ENCODE measurements at regions not wholly inside any gene's neighbourhood (a gene's known extent, or its start where the extent isn't known, plus 50 kb on each side); places are given as distances from the start of the nearest gene placed in this dataset.

DNA sequence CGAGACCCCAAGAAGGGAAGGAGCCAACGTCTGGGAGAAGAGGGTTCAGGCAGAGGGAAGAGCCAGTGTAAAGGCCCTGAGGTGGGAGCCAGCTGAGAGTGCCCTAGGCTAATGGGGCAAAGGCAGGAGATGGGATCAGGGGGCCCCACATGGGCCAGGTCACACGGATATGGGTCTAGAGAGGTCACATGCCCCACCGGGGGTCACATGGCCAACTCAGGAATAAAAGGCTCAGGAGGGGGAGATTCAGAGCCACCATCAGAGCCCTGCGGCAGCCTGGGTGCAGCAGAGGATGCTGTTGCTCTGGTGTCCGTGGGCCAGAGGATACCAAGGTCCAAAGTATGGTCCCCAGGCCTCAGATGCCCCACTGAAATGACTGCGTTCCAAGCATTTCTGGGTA is 55.3 kb upstream of the SLC6A6 start:
- H3K36me3 Mint-ChIP-seq (ENCODE audit: low read depth): no peaks in the 10 kb centered on the region
- Histone ChIP-seq H3K9me3 (ENCODE audit: control insufficient read depth, low read length) (no peaks in the 10 kb centered on the region), H3K9ac (ENCODE audit: extremely low read depth, low read length, poor library complexity, severe bottlenecking) (no peak overlapping the region), H3K36me3 (ENCODE audit: control insufficient read depth, insufficient read depth, low read length) (no peaks in the 10 kb centered on the region), H3K27ac (ENCODE audit: low read depth, low read length) (no peak overlapping the region), H3K4me1 (ENCODE audit: control insufficient read depth, insufficient read depth, low read length) (peaks cover 8% of the 10 kb centered on the region), H3K27me3 (ENCODE audit: control insufficient read depth, insufficient read depth, low read length, poor library complexity, severe bottlenecking) (no peaks in the 10 kb centered on the region), H3K4me3 (ENCODE audit: low read length) (no peak overlapping the region)
- H3K27me3 Mint-ChIP-seq (ENCODE audit: insufficient read depth): peaks cover 29% of the 10 kb centered on the region
- H3K4me3 Mint-ChIP-seq: no peak overlapping the region
- TF ChIP-seq, protein P1, sequence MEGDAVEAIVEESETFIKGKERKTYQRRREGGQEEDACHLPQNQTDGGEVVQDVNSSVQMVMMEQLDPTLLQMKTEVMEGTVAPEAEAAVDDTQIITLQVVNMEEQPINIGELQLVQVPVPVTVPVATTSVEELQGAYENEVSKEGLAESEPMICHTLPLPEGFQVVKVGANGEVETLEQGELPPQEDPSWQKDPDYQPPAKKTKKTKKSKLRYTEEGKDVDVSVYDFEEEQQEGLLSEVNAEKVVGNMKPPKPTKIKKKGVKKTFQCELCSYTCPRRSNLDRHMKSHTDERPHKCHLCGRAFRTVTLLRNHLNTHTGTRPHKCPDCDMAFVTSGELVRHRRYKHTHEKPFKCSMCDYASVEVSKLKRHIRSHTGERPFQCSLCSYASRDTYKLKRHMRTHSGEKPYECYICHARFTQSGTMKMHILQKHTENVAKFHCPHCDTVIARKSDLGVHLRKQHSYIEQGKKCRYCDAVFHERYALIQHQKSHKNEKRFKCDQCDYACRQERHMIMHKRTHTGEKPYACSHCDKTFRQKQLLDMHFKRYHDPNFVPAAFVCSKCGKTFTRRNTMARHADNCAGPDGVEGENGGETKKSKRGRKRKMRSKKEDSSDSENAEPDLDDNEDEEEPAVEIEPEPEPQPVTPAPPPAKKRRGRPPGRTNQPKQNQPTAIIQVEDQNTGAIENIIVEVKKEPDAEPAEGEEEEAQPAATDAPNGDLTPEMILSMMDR (conservative IDR thresholded peaks at IDR 0.05): no peak
- no peaks in the 10 kb centered on the region for H3K9me3 Mint-ChIP-seq
- DNase-seq: no peak
- H3K27ac Mint-ChIP-seq: no peak overlapping the region
- peaks cover 20% of the 10 kb centered on the region for H3K4me1 Mint-ChIP-seq
- WGBS, 2 experiments (ENCODE audit: insufficient coverage in 1 of 2, insufficient read length in 1 of 2): 90 to 92% methylated on average over 5 to 7 of the region's 7 CpGs

DNA sequence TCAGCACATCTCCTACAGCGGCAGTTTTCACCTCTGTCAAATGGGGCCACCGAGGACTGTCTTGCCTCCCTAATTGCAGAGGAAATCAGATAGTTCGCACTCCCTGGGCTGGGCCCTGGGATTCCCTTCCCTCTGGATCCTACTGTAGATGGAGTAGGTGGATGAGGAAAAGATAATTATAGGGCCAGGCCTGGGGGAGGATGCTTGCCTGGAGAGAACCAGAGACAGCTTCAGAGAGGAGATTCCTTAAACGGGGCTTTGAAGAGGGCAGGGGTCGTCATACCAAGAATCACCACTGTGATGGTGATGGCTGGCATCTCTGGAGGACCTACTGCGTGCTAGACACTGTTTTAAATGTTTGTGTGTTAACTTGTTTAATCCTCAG is 50.8 kb upstream of the SLC6A6 start:
- Mint-ChIP-seq H3K9me3 (no peaks in the 10 kb centered on the region), H3K4me1 (peaks cover 19% of the 10 kb centered on the region), H3K36me3 (ENCODE audit: low read depth) (no peaks in the 10 kb centered on the region), H3K27ac (peak overlapping the region; percentile 48), H3K27me3 (ENCODE audit: insufficient read depth) (peaks cover 9% of the 10 kb centered on the region), H3K4me3 (no peak overlapping the region)
- no peaks in the 10 kb centered on the region for H3K36me3 ChIP-seq (ENCODE audit: control insufficient read depth, insufficient read depth, low read length)
- no peaks in the 10 kb centered on the region for H3K27me3 ChIP-seq (ENCODE audit: control insufficient read depth, insufficient read depth, low read length, poor library complexity, severe bottlenecking)
- H3K4me1 ChIP-seq (ENCODE audit: control insufficient read depth, insufficient read depth, low read length): no peaks in the 10 kb centered on the region
- H3K9ac ChIP-seq (ENCODE audit: extremely low read depth, low read length, poor library complexity, severe bottlenecking): no peak overlapping the region
- no peak overlapping the region for H3K4me3 ChIP-seq (ENCODE audit: low read length)
- H3K27ac ChIP-seq (ENCODE audit: low read depth, low read length): no peak overlapping the region
- no peaks in the 10 kb centered on the region for H3K9me3 ChIP-seq (ENCODE audit: control insufficient read depth, low read length)
- 80 to 93% methylated on average over 2 to 6 of the region's 6 CpGs for WGBS, 2 experiments (ENCODE audit: insufficient coverage in 1 of 2, insufficient read length in 1 of 2)
- no peak for DNase-seq
- TF ChIP-seq, protein P1 (conservative IDR thresholded peaks at IDR 0.05): peak; percentile 40

DNA sequence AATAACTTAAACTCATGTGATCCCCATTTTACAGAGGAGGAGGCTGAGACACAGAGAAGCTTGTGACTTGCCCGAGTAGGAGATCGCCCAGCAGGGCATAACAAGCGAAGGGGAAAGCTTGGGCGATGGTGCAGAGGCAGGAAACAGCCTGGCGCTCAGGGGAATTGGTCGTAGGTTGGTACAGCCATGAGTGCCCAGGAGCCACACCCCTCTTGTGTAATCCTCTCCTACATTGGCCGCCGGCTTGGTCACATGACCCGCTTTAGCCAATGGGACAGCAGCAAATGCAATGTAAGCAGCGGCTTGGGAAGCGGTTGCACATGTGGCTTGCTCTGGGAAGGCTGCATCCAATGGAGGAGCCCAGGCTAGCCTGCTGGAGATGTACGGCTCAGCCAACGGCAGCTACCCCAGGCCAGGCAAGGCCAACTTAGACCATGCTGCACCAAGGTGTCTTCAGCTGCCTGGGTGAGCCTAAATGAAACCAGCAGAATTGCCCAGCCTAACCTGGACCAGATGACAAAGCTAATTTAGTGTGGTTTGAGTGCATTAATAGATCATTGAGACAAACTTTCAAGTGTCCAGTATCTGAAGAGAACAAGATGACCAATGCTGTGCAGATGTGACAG is 50.3 kb upstream of the SLC6A6 start:
- H3K27ac Mint-ChIP-seq: no peak overlapping the region
- 86 to 93% methylated on average over 10 to 13 of the region's 13 CpGs for WGBS, 2 experiments (ENCODE audit: insufficient coverage in 1 of 2, insufficient read length in 1 of 2)
- Histone ChIP-seq H3K4me1 (ENCODE audit: control insufficient read depth, insufficient read depth, low read length) (no peaks in the 10 kb centered on the region), H3K27me3 (ENCODE audit: control insufficient read depth, insufficient read depth, low read length, poor library complexity, severe bottlenecking) (no peaks in the 10 kb centered on the region), H3K9ac (ENCODE audit: extremely low read depth, low read length, poor library complexity, severe bottlenecking) (no peak overlapping the region), H3K4me3 (ENCODE audit: low read length) (no peak overlapping the region), H3K27ac (ENCODE audit: low read depth, low read length) (no peak overlapping the region), H3K9me3 (ENCODE audit: control insufficient read depth, low read length) (no peaks in the 10 kb centered on the region), H3K36me3 (ENCODE audit: control insufficient read depth, insufficient read depth, low read length) (no peaks in the 10 kb centered on the region)
- DNase-seq: peak; percentile 88
- no peaks in the 10 kb centered on the region for H3K36me3 Mint-ChIP-seq (ENCODE audit: low read depth)
- H3K4me1 Mint-ChIP-seq: peaks cover 19% of the 10 kb centered on the region
- H3K4me3 Mint-ChIP-seq: no peak overlapping the region
- no peaks in the 10 kb centered on the region for H3K9me3 Mint-ChIP-seq
- peaks cover 6% of the 10 kb centered on the region for H3K27me3 Mint-ChIP-seq (ENCODE audit: insufficient read depth)
- TF ChIP-seq, protein P1 (conservative IDR thresholded peaks at IDR 0.05): no peak
